IMR-90 (cell line): ENCODE measurements at regions not wholly inside any gene's neighbourhood (a gene's known extent, or its start where the extent isn't known, plus 50 kb on each side); places are given as distances from the start of the nearest gene placed in this dataset.
"Not testable (repeated sequence)": the region's sequence is repeated elsewhere in the genome, so short reads cannot be mapped to it uniquely, and the experiment has no call there.

ENCODE experiments used
- ATAC-seq: fragments of 200-7000 bp; cut with Tn5 transposase; 2 replicates; pipeline ENCODE4 v1.9.1; 2020; ENCODE audit warnings: low read depth, mild to moderate bottlenecking, moderate library complexity
- BruUV-seq: library from RNA; stranded (reverse); fragments of 400-500 nt; replicated peaks from 2 replicates; lab custom pipeline; 2021; lab: Mats Ljungman, UMichigan
- CTCF ChIA-PET: fragments of 300-600 bp; formaldehyde crosslinking; extraction: SDS; loops from one replicate; lab custom pipeline; 2021; ENCODE audit warnings: antibody characterized with exemption; lab: Yijun Ruan, JAX
- POLR2A ChIA-PET: fragments of 300-600 bp; sonication (Branson Sonifier 250); formaldehyde crosslinking; loops from one replicate; lab custom pipeline; 2022; ENCODE audit warnings: antibody characterized with exemption; ENCODE audit not compliant: unreplicated experiment; lab: Charles Lee
- DNase-seq: peaks from one replicate; pipeline ENCODE4 v3.0.0; 2013
- H2AFZ ChIP-seq: replicated peaks from 2 replicates; pipeline ENCODE3; 2013; ENCODE audit warnings: low read length, mild to moderate bottlenecking; ENCODE audit not compliant: poor library complexity
- H2AK5ac ChIP-seq: 2 replicates; pipeline ENCODE4 v1.6.1; 2013; ENCODE audit warnings: low read depth, low read length, inconsistent platforms
- H2AK9ac ChIP-seq: replicated peaks from 2 replicates; pipeline ENCODE3; 2013; ENCODE audit warnings: mild to moderate bottlenecking, low read depth, low read length, moderate library complexity; ENCODE audit not compliant: poor library complexity
- H2BK120ac ChIP-seq: 2 replicates; pipeline ENCODE4 v1.6.1; 2013; ENCODE audit warnings: low read depth, low read length, inconsistent platforms
- H2BK15ac ChIP-seq: 3 replicates; pipeline ENCODE4 v1.6.1; 2013; ENCODE audit warnings: low read depth, low read length, inconsistent platforms
- H2BK20ac ChIP-seq: 2 replicates; pipeline ENCODE4 v1.6.1; 2013; ENCODE audit warnings: low read depth, mild to moderate bottlenecking, inconsistent platforms, low read length, moderate library complexity
- H2BK5ac ChIP-seq: 2 replicates; pipeline ENCODE4 v1.6.1; 2013; ENCODE audit warnings: mild to moderate bottlenecking, low read depth, low read length, inconsistent platforms; ENCODE audit not compliant: poor library complexity, severe bottlenecking
- H3K14ac ChIP-seq: replicated peaks from 2 replicates; pipeline ENCODE4 v1.6.1; 2013; ENCODE audit warnings: low read depth, low read length, inconsistent platforms
- H3K18ac ChIP-seq: 2 replicates; pipeline ENCODE4 v1.6.1; 2013; ENCODE audit warnings: low read depth, low read length, control low read depth
- H3K23ac ChIP-seq: 2 replicates; pipeline ENCODE4 v1.6.1; 2013; ENCODE audit warnings: low read depth, low read length, inconsistent platforms
- H3K27ac ChIP-seq: 2 replicates; pipeline ENCODE4 v1.5.1; 2013; ENCODE audit warnings: mild to moderate bottlenecking, control low read depth, low read length; ENCODE audit not compliant: insufficient read depth
- H3K27me3 ChIP-seq: 2 replicates; pipeline ENCODE4 v1.6.1; 2013; ENCODE audit warnings: low read length; ENCODE audit not compliant: control insufficient read depth, insufficient read depth
- H3K36me3 ChIP-seq: 2 replicates; pipeline ENCODE4 v1.6.1; 2013; ENCODE audit warnings: low read length, mixed read lengths; ENCODE audit not compliant: control insufficient read depth, insufficient read depth
- H3K4ac ChIP-seq: 2 replicates; pipeline ENCODE4 v1.6.1; 2013; ENCODE audit warnings: low read depth, low read length, inconsistent platforms
- H3K4me1 ChIP-seq: 2 replicates; pipeline ENCODE4 v1.6.1; 2013; ENCODE audit warnings: low read length, mixed read lengths; ENCODE audit not compliant: control insufficient read depth, insufficient read depth
- H3K4me2 ChIP-seq: 2 replicates; pipeline ENCODE4 v1.6.1; 2013; ENCODE audit warnings: low read depth, mild to moderate bottlenecking, control low read depth, low read length, moderate library complexity
- H3K4me3 ChIP-seq: 2 replicates; pipeline ENCODE4 v1.5.1; 2013; ENCODE audit warnings: low read depth, mild to moderate bottlenecking, control low read depth, low read length, moderate library complexity; ENCODE audit not compliant: insufficient read depth
- H3K56ac ChIP-seq: 2 replicates; pipeline ENCODE4 v1.6.1; 2013; ENCODE audit warnings: low read length, inconsistent platforms; ENCODE audit not compliant: insufficient read depth; ENCODE audit errors: extremely low read depth
- H3K79me1 ChIP-seq, 2 experiments: 2 replicates each; pipeline ENCODE4 v1.6.1; 2013; ENCODE audit warnings: low read length in 2 of 2, inconsistent platforms in 1 of 2, low read depth in 1 of 2
- H3K9ac ChIP-seq: 2 replicates; pipeline ENCODE4 v1.6.1; 2013; ENCODE audit warnings: low read depth, low read length, control low read depth
- H3K9me1 ChIP-seq: 2 replicates; pipeline ENCODE4 v1.6.1; 2013; ENCODE audit warnings: low read length, inconsistent platforms; ENCODE audit not compliant: insufficient read depth
- H3K9me3 ChIP-seq: 2 replicates; pipeline ENCODE4 v1.6.1; 2013; ENCODE audit warnings: low read length; ENCODE audit not compliant: control insufficient read depth, insufficient read depth
- H4K20me1 ChIP-seq: 2 replicates; pipeline ENCODE4 v1.6.1; 2013; ENCODE audit warnings: low read length, inconsistent platforms; ENCODE audit not compliant: insufficient read depth
- H4K5ac ChIP-seq: 2 replicates; pipeline ENCODE4 v1.6.1; 2013; ENCODE audit warnings: mild to moderate bottlenecking, low read depth, low read length, control low read depth
- H4K8ac ChIP-seq, 2 experiments: 2 replicates each; pipeline ENCODE4 v1.6.1; 2013; ENCODE audit warnings: low read depth in 2 of 2, low read length in 2 of 2, control low read depth in 1 of 2, inconsistent platforms in 1 of 2
- H4K91ac ChIP-seq: 2 replicates; pipeline ENCODE4 v1.6.1; 2013; ENCODE audit warnings: low read depth, low read length, inconsistent platforms; ENCODE audit not compliant: insufficient read depth
- SMC3 ChIP-seq: fragments of 150-350 bp; IDR thresholded peaks from 2 replicates; pipeline ENCODE4 v1.6.1; 2016; ENCODE audit warnings: low read depth, mild to moderate bottlenecking, antibody characterized with exemption, low read length, moderate library complexity
- WGBS, 2 experiments: methylation state at CpG; one replicate each; pipeline versions ENCODE4 v1.1.5 to v1.1.7; 2013; ENCODE audit warnings: missing lambda C conversion rate in 2 of 2; ENCODE audit not compliant: insufficient read length in 1 of 2; ENCODE audit errors: extremely low coverage in 2 of 2; 5-methylcytosine and 5-hydroxymethylcytosine counted together
- dilution Hi-C: fragments of 300-500 bp; cut with HindIII; formaldehyde crosslinking; loops from one replicate; pipeline ENCODE4 v1.14.3; 2018; ENCODE audit warnings: low sequenced_read_pairs; ENCODE audit not compliant: unreplicated experiment
- in situ Hi-C: fragments of 300-500 bp; cut with MboI; formaldehyde crosslinking; loops from 3 replicates; pipeline ENCODE4 v1.14.3; 2019; ENCODE audit warnings: low sequenced_read_pairs, inconsistent platforms, mixed read lengths
- intact Hi-C: fragments of 100-400 bp; cut with micrococcal nuclease; formaldehyde crosslinking; loops from 2 replicates; pipeline ENCODE4 v1.10.0; 2022

- H2BK15ac ChIP-seq, result no peak overlapping the region
- no peak for DNase-seq
- TF ChIP-seq SMC3, result no peak
- no peak overlapping the region for H4K5ac ChIP-seq
- no peak overlapping the region for H3K14ac ChIP-seq
- no peaks in the 10 kb centered on the region for H3K4me1 ChIP-seq
- H3K4me2 ChIP-seq, result no peak overlapping the region
- ChIA-PET CTCF (no interaction called here), POLR2A (no interaction called here)
- intact Hi-C loops, result no loop called here
- no peak overlapping the region for H3K4ac ChIP-seq
- H3K79me1 ChIP-seq, result no peaks in the 10 kb centered on the region
- no peaks in the 10 kb centered on the region for H3K9me1 ChIP-seq
- H3K27ac ChIP-seq, result no peak overlapping the region
- H3K23ac ChIP-seq, result no peak overlapping the region
- H3K36me3 ChIP-seq, result no peaks in the 10 kb centered on the region
- no peak for ATAC-seq
- H3K56ac ChIP-seq, result no peak overlapping the region
- dilution Hi-C loops, result no loop called here
- BruUV-seq, result no TSS peak
- no peaks in the 10 kb centered on the region for H4K20me1 ChIP-seq
- peaks cover 4% of the 10 kb centered on the region; the same call in 1 of the 2 replicates for H3K9me3 ChIP-seq
- H3K18ac ChIP-seq, result no peak overlapping the region
- in situ Hi-C loops, result no loop called here
- no peak overlapping the region for H4K91ac ChIP-seq
- H2AK5ac ChIP-seq, result no peak overlapping the region
- H4K8ac ChIP-seq, result no peak overlapping the region
- H3K9ac ChIP-seq, result no peak overlapping the region
- H3K27me3 ChIP-seq, result no peaks in the 10 kb centered on the region
- no peak overlapping the region for H2BK20ac ChIP-seq
- no peak overlapping the region for H2BK120ac ChIP-seq
- no peak overlapping the region for H3K4me3 ChIP-seq
- H2BK5ac ChIP-seq, result no peak overlapping the region
- no peak overlapping the region for H2AFZ ChIP-seq
- H2AK9ac ChIP-seq, result no peak overlapping the region
Measured at GRCh38 chr7:126057979-126058378, 1128.4 kb upstream of the POT1 start.

GRCh38 chr7:126056613-126057012 lies 1127.0 kb upstream of the POT1 start:
- H3K4me2 ChIP-seq, H3K4me1 ChIP-seq, in situ Hi-C loops, H3K36me3 ChIP-seq, H3K27ac ChIP-seq, H3K4me3 ChIP-seq, H4K5ac ChIP-seq, CTCF ChIA-PET, H2AK9ac ChIP-seq, DNase-seq, H4K91ac ChIP-seq, H2BK20ac ChIP-seq, H2AK5ac ChIP-seq, H3K9me3 ChIP-seq, BruUV-seq, H3K79me1 ChIP-seq, H3K18ac ChIP-seq, H4K8ac ChIP-seq, H2AFZ ChIP-seq, ATAC-seq, H3K9ac ChIP-seq, H3K27me3 ChIP-seq, H3K4ac ChIP-seq, intact Hi-C loops, H4K20me1 ChIP-seq, H3K14ac ChIP-seq, H2BK15ac ChIP-seq, H3K56ac ChIP-seq, H2BK120ac ChIP-seq, dilution Hi-C loops, H3K23ac ChIP-seq, H2BK5ac ChIP-seq, POLR2A ChIA-PET, H3K9me1 ChIP-seq: not testable (repeated sequence)
- no CpG with 5 or more reads among the region's 4 CpGs for WGBS, 2 experiments
